NCI-H2171 treated with DMSO at 0.1 percent for 48 hours (cell line): ENCODE measurements at regions not wholly inside any gene's neighbourhood (a gene's known extent, or its start where the extent isn't known, plus 50 kb on each side); places are given as distances from the start of the nearest gene placed in this dataset.
"Not testable (repeated sequence)": the region's sequence is repeated elsewhere in the genome, so short reads cannot be mapped to it uniquely, and the experiment has no call there.

Source experiments
- DNase-seq: peaks from one replicate; lab custom pipeline; 2025; lab: John Stamatoyannopoulos, UW

- DNase-seq, result no peak
Measured at GRCh38 chr11:115631609-115632008, 127.4 kb upstream of the CADM1 start.

- no peak for DNase-seq
Measured at GRCh38 chr11:115630214-115630613, 126.0 kb upstream of the CADM1 start.

- no peak for DNase-seq
Measured at GRCh38 chr11:115629456-115630015, 125.3 kb upstream of the CADM1 start.

GRCh38 chr11:115627666-115628460 is 123.6 kb upstream of the CADM1 start:
- no peak for DNase-seq

GRCh38 chr11:115627071-115627470 is 122.9 kb upstream of the CADM1 start:
- no peak for DNase-seq

- no peak for DNase-seq
Measured at GRCh38 chr11:115626414-115626813, 122.2 kb upstream of the CADM1 start.

- no peak for DNase-seq
Measured at GRCh38 chr11:115625502-115625901, 121.3 kb upstream of the CADM1 start.

- DNase-seq, result no peak
Measured at GRCh38 chr11:115624065-115624464, 119.8 kb upstream of the CADM1 start.

GRCh38 chr11:115623021-115623451 is 118.8 kb upstream of the CADM1 start:
- no peak for DNase-seq

GRCh38 chr11:115618428-115618827 is 114.2 kb upstream of the CADM1 start:
- no peak for DNase-seq

- no peak for DNase-seq
Measured at GRCh38 chr11:115617767-115618166, 113.6 kb upstream of the CADM1 start.

GRCh38 chr11:115616971-115617370 is 112.8 kb upstream of the CADM1 start:
- DNase-seq, result peak; percentile 13

- no peak for DNase-seq
Measured at GRCh38 chr11:115613986-115614632, 109.9 kb upstream of the CADM1 start.

- no peak for DNase-seq
Measured at GRCh38 chr11:115613004-115613403, 108.8 kb upstream of the CADM1 start.

- DNase-seq, result no peak
Measured at GRCh38 chr11:115612046-115612730, 108.0 kb upstream of the CADM1 start.

GRCh38 chr11:115611343-115611742 is 107.1 kb upstream of the CADM1 start:
- DNase-seq, result peak; percentile 42

- no peak for DNase-seq
Measured at GRCh38 chr11:115610908-115611307, 106.7 kb upstream of the CADM1 start.

- not testable (repeated sequence) for DNase-seq
Measured at GRCh38 chr11:115610234-115610633, 106.0 kb upstream of the CADM1 start.

- no peak for DNase-seq
Measured at GRCh38 chr11:115608976-115609375, 104.8 kb upstream of the CADM1 start.

GRCh38 chr11:115607621-115608221 is 103.5 kb upstream of the CADM1 start:
- DNase-seq, result no peak

- DNase-seq, result no peak
Measured at GRCh38 chr11:115606498-115607220, 102.4 kb upstream of the CADM1 start.
